NCI-H187 (cell line): ENCODE measurements at regions not wholly inside any gene's neighbourhood (a gene's known extent, or its start where the extent isn't known, plus 50 kb on each side); places are given as distances from the start of the nearest gene placed in this dataset.

ENCODE experiments used
- DNase-seq, 2 experiments: peaks; one replicate each; lab custom pipeline; 2025; lab: John Stamatoyannopoulos, UW

GRCh38 chr3:86282106-86282787, 708.7 kb downstream of the VGLL3 start:
- DNase-seq = no peak

DNA sequence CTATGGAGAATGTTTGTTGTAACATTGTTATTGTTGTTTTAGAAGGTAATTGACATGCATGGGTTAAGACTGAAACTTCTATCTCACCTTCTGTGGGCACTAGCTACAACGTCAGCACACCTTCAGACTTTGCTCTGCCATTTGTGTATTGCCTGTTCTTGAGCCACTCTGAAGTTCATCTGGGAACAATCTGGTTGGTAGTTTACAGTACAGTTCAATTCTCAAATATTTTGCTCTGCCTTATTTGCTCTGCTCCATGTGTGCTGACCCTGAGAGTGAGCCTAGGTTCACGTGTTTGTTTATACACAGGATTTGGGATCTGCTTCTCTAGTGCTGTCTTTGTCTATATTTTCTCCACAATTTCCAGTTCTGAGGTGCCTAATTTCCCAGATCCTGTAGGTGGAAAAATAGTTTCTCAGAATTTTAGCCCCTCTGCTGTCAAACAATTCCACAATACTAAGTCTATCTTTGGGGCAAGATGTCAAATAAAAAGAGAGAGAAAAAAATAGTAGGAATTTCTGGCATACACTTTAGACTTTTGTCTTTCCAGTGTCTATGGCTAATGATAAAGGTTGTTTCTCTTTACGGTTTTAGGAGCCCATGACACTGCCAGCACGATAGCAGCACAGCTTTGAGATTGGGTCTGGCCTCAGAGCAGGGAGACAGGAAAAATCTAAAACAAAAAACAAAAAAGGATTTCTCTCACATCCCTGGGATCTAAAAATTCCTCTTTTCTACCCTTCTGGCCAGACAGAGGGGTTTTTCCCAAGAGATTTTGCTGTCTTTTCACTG, 721.4 kb downstream of the VGLL3 start:
- no peak for DNase-seq

DNA sequence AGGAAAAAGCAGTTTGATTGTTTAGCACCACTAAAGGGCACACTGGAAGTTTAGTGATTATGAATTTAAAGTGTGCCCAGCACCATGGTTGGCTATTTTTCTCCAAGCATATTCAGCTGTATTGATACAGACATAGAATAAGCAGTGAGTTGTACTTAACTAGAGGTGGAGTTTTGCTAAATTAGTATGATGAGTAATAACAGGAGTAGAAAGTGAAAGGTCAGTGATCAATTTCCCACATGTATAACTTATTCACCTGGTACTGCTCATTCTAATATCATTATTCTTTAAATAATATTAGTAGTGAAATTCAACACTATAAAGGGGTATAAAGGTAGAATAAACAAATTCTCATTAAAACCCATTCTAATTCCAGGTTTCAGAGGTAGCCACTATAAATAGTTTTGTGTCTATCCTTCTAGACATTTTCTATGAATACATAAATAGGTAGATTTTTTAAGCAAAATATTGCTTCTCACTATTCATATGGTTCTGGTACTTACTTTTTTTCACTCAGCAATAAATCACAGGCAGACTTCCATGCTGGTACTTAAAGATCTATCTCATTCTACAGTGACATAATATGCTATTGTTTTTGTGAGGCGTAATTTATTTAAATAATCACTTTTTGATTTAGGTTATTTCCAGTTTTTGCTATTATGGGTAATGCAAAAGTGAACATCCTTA, 732.9 kb downstream of the VGLL3 start:
- DNase-seq = no peak

- DNase-seq = no peak
Observed at GRCh38 chr3:86254480-86254879, 736.5 kb downstream of the VGLL3 start.

GRCh38 chr3:86251781-86252180, 739.2 kb downstream of the VGLL3 start:
- DNase-seq = no peak

GRCh38 chr3:86249833-86250232, 741.1 kb downstream of the VGLL3 start:
- no peak for DNase-seq

GRCh38 chr3:86245360-86245759, 745.6 kb downstream of the VGLL3 start:
- DNase-seq = no peak

DNA sequence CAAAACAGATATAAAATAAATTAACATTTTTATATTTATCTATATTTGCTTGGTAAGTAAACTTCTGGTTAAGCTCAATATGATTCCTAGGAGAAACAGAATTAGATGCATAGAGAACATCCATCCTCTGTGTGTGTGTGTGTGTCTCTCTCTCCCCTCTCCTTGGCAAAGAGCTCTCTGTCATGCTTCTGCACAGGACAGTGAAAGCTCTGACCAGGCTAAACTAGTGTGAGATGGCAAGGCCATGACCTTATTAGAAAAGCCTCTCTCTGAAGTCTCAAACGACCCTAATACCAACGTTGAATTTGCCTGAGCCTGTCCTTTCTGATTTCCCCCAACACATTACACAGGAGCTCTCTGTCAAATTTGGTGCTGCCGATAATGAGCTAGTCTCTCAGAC, 746.0 kb downstream of the VGLL3 start:
- no peak for DNase-seq

DNA sequence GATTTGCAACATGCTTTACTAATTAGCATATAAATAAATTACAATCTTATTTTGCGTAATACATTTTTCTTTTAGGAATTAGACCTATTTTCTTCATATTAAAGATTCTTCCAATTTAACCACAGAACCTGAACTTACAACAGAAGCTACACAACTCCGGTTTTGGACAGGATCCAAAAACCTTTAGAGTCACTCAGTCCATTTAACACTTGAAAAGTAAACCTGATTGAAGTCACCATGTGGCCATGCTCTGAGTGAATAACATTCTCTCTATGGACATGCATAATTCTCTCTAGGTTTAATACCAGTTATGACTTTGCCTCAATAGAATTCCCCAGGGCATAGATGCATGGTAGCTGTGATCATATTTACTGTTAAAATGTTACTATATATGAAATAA, 751.0 kb downstream of the VGLL3 start:
- DNase-seq = no peak

- no peak for DNase-seq
Observed at GRCh38 chr3:86234506-86235254, 756.3 kb downstream of the VGLL3 start.

- no peak for DNase-seq
Observed at GRCh38 chr3:86230762-86231161, 760.2 kb downstream of the VGLL3 start.

- no peak for DNase-seq
Observed at GRCh38 chr3:86229775-86230094, 761.2 kb downstream of the VGLL3 start.

GRCh38 chr3:86229086-86229774, 761.7 kb downstream of the VGLL3 start:
- DNase-seq = no peak

GRCh38 chr3:86228101-86228500, 762.8 kb downstream of the VGLL3 start:
- no peak for DNase-seq

DNA sequence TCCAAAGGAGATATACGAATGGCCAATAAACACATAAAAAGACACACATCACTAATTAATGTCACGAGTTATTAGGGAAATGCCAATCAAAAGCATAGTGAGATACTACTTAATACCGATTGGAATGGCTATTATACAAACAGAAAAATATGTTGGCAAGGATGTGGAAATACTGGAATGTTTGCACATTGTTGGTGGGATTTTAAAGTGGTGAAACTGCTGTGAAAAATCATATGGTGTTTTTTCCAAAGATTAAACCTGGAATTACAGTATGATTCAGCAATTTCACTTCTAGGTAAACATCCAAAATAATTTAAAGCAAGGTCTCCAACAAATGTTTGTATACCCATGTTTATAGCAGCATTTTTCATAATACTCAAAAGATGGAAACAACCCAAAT, 765.5 kb downstream of the VGLL3 start:
- no peak for DNase-seq

- DNase-seq = no peak
Observed at GRCh38 chr3:86221601-86222000, 769.3 kb downstream of the VGLL3 start.

GRCh38 chr3:86208772-86209171, 782.2 kb downstream of the VGLL3 start:
- no peak for DNase-seq

GRCh38 chr3:86182606-86183005, 808.3 kb downstream of the VGLL3 start:
- no peak for DNase-seq

DNA sequence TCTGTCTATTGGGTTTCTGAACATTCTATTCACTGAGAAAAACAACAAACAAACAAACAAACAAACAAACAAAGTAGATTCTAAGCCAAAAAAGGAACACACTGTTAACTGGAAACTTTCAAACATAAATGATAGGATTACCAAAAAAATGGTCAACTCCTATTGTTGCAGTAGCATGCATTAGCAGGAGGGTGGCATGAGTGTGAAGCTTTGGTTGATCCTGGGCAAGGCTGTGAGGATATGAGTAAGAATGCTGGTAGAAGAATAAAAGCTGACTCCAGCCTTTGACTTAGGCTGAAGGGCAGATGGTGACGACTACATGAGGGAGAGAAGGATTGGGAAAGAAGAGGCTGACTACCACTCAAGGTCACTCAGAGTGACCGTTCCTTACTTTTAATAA, 810.3 kb downstream of the VGLL3 start:
- no peak for DNase-seq

DNA sequence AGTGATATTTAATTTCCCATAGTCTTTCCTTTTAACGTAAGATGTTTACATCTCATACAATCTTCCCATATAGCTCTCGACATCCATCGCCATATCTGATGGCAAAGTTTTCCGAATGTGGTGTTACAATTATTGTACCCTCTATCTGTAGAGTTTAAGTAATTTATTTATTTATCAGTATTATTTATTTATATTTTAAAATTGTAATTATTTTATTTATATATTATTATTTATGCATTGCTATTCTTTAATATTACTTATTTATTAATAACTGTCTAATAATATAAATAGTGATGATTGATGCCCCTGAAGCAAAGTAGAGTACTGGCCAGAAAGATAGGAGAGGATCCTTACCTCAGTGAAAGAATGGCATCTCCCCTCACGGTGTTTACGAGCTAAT, 812.9 kb downstream of the VGLL3 start:
- no peak for DNase-seq

- DNase-seq = no peak
Observed at GRCh38 chr3:86176445-86176784, 814.5 kb downstream of the VGLL3 start.
